DOHH2 (cell line): ENCODE measurements at regions not wholly inside any gene's neighbourhood (a gene's known extent, or its start where the extent isn't known, plus 50 kb on each side); places are given as distances from the start of the nearest gene placed in this dataset.
A peak's percentile ranks its signal among the peaks of the same experiment; 100 is the strongest.

ENCODE experiments used
- H3F3A ChIP-seq: fragments of 200-600 bp; sonication (generic), shearing (Covaris generic); 2 replicates; pipeline ENCODE4 v1.6.0; 2016; ENCODE audit warnings: antibody characterized with exemption, mild to moderate bottlenecking; ENCODE audit not compliant: control insufficient read depth, insufficient read depth
- H3K27ac ChIP-seq: fragments of 200-600 bp; sonication (generic); 2 replicates; pipeline ENCODE4 v1.5.1; 2014; ENCODE audit warnings: low read depth, mild to moderate bottlenecking, low read length, moderate library complexity
- H3K27me3 ChIP-seq: fragments of 200-600 bp; sonication (generic); 2 replicates; pipeline ENCODE4 v1.6.1; 2014; ENCODE audit warnings: mild to moderate bottlenecking, low read length, mixed read lengths; ENCODE audit not compliant: control insufficient read depth
- H3K36me3 ChIP-seq: fragments of 200-600 bp; sonication (generic); 2 replicates; pipeline ENCODE4 v1.6.1; 2014; ENCODE audit warnings: mild to moderate bottlenecking, low read length, moderate library complexity, mixed read lengths; ENCODE audit not compliant: control insufficient read depth
- H3K4me1 ChIP-seq: fragments of 200-600 bp; sonication (generic); 2 replicates; pipeline ENCODE4 v1.6.1; 2014; ENCODE audit warnings: mild to moderate bottlenecking, low read length, mixed read lengths; ENCODE audit not compliant: control insufficient read depth
- H3K4me2 ChIP-seq: fragments of 200-600 bp; sonication (generic); 2 replicates; pipeline ENCODE4 v1.6.0; 2014; ENCODE audit warnings: mild to moderate bottlenecking, low read length, moderate library complexity
- H3K4me3 ChIP-seq: fragments of 200-600 bp; sonication (generic); 2 replicates; pipeline ENCODE4 v1.5.1; 2014; ENCODE audit warnings: mild to moderate bottlenecking, low read length, mixed read lengths
- H3K79me2 ChIP-seq: fragments of 200-600 bp; sonication (generic); 2 replicates; pipeline ENCODE4 v1.6.1; 2014; ENCODE audit warnings: mild to moderate bottlenecking, low read length, mixed read lengths; ENCODE audit not compliant: control insufficient read depth
- H3K9me2 ChIP-seq: fragments of 200-600 bp; sonication (generic); replicated peaks from 2 replicates; pipeline ENCODE4 v1.6.1; 2014; ENCODE audit warnings: mild to moderate bottlenecking, low read length, mixed read lengths; ENCODE audit not compliant: control insufficient read depth
- H3K9me3 ChIP-seq: fragments of 200-600 bp; sonication (generic); 2 replicates; pipeline ENCODE4 v1.6.1; 2014; ENCODE audit warnings: antibody characterized with exemption, low read length, mixed read lengths; ENCODE audit not compliant: control insufficient read depth, insufficient read depth
- H4K20me1 ChIP-seq: fragments of 200-600 bp; sonication (generic); 2 replicates; pipeline ENCODE4 v1.6.0; 2014; ENCODE audit warnings: low read depth, mild to moderate bottlenecking, antibody characterized with exemption, low read length, moderate library complexity; ENCODE audit not compliant: control insufficient read depth, insufficient read depth
- CTCF ChIP-seq: fragments of 200-600 bp; sonication (generic); IDR thresholded peaks from one replicate; pipeline ENCODE4 v1.5.1; 2014; ENCODE audit warnings: antibody characterized with exemption, mild to moderate bottlenecking, low read depth, low read length; ENCODE audit not compliant: poor library complexity, severe bottlenecking
- EZH2phosphoT487 ChIP-seq: fragments of 200-600 bp; sonication (generic); IDR thresholded peaks from 2 replicates; pipeline ENCODE4 v1.6.1; 2017; ENCODE audit warnings: borderline replicate concordance, mild to moderate bottlenecking, antibody characterized with exemption, low read length, moderate library complexity, mixed read lengths

- H4K20me1 ChIP-seq: no peaks in the 10 kb centered on the region
- H3K27ac ChIP-seq: peak overlapping the region; percentile 40
- peak overlapping the region; percentile 41 for H3K4me2 ChIP-seq
- H3K9me2 ChIP-seq: no peaks in the 10 kb centered on the region
- peaks cover 5% of the 10 kb centered on the region for H3K9me3 ChIP-seq
- H3F3A ChIP-seq: peaks cover 11% of the 10 kb centered on the region
- H3K27me3 ChIP-seq: no peaks in the 10 kb centered on the region
- peak overlapping the region; percentile 33 for H3K4me3 ChIP-seq
- TF ChIP-seq CTCF: no peak
- TF ChIP-seq EZH2phosphoT487: no peak
- H3K36me3 ChIP-seq: peaks cover 22% of the 10 kb centered on the region
- H3K4me1 ChIP-seq: peaks cover 55% of the 10 kb centered on the region
- no peaks in the 10 kb centered on the region for H3K79me2 ChIP-seq
These were observed 1854.6 kb downstream of the PCDH7 start for GRCh38 chr4:32574803-32575202.

GRCh38 chr4:32589097-32589496 lies 1868.9 kb downstream of the PCDH7 start:
- Histone ChIP-seq H3K36me3 (no peaks in the 10 kb centered on the region), H3K4me1 (no peaks in the 10 kb centered on the region)
- TF ChIP-seq EZH2phosphoT487: no peak
- no peak for TF ChIP-seq CTCF

GRCh38 chr4:32589853-32590252 lies 1869.7 kb downstream of the PCDH7 start:
- TF ChIP-seq EZH2phosphoT487: no peak
- TF ChIP-seq CTCF: no peak
- Histone ChIP-seq H4K20me1 (no peaks in the 10 kb centered on the region), H3K9me2 (no peaks in the 10 kb centered on the region), H3K36me3 (no peaks in the 10 kb centered on the region), H3K4me1 (no peaks in the 10 kb centered on the region), H3K79me2 (no peaks in the 10 kb centered on the region), H3K4me3 (no peak overlapping the region), H3K4me2 (no peak overlapping the region), H3K27me3 (no peaks in the 10 kb centered on the region), H3K9me3 (peaks cover 3% of the 10 kb centered on the region; the same call in 1 of the 2 replicates), H3F3A (no peaks in the 10 kb centered on the region), H3K27ac (no peak overlapping the region)

More at GRCh38 chr4:32589097-32589496, 1868.9 kb downstream of the PCDH7 start:
- no peaks in the 10 kb centered on the region for H3K27me3 ChIP-seq
- H3K4me3 ChIP-seq: no peak overlapping the region
- no peak overlapping the region for H3K4me2 ChIP-seq
- no peaks in the 10 kb centered on the region for H4K20me1 ChIP-seq
- no peak overlapping the region for H3K27ac ChIP-seq
- H3K9me2 ChIP-seq: no peaks in the 10 kb centered on the region
- H3F3A ChIP-seq: no peaks in the 10 kb centered on the region
- peaks cover 3% of the 10 kb centered on the region; the same call in 1 of the 2 replicates for H3K9me3 ChIP-seq
- no peaks in the 10 kb centered on the region for H3K79me2 ChIP-seq
